ENCODE measurements at regions not wholly inside any gene's neighbourhood (a gene's known extent, or its start where the extent isn't known, plus 50 kb on each side); places are given as distances from the start of the nearest gene placed in this dataset.

DNA sequence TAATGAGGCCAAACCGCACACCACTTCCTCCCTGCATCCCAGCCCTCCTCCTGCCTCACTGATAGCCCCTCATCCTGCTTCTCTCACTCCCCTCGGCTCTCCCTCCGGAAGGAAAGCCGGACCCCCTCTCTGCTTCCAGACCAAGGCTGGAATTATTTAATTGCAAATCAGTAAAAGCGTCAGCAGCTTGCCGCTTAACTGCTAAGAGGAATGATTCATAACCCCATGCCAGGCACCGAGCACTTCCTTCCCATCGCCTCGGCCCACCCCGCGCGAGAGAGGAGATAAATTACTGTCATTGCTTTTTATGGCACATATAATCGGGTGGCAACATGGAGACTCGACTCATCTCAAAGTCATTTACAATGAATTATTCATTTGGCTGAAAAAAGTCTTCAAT is 77.3 kb downstream of the UBIAD1 start:
- H3K4me3 ChIP-seq (ENCODE audit: low read depth, low read length) = no peak overlapping the region
- no peak for DNase-seq (ENCODE audit: low read depth)
- TF ChIP-seq, protein P1, sequence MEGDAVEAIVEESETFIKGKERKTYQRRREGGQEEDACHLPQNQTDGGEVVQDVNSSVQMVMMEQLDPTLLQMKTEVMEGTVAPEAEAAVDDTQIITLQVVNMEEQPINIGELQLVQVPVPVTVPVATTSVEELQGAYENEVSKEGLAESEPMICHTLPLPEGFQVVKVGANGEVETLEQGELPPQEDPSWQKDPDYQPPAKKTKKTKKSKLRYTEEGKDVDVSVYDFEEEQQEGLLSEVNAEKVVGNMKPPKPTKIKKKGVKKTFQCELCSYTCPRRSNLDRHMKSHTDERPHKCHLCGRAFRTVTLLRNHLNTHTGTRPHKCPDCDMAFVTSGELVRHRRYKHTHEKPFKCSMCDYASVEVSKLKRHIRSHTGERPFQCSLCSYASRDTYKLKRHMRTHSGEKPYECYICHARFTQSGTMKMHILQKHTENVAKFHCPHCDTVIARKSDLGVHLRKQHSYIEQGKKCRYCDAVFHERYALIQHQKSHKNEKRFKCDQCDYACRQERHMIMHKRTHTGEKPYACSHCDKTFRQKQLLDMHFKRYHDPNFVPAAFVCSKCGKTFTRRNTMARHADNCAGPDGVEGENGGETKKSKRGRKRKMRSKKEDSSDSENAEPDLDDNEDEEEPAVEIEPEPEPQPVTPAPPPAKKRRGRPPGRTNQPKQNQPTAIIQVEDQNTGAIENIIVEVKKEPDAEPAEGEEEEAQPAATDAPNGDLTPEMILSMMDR (conservative IDR thresholded peaks at IDR 0.05; ENCODE audit: low read depth, low read length) = no peak

GRCh38 chr1:11352058-11352715 is 79.2 kb downstream of the UBIAD1 start:
- TF ChIP-seq, protein P1 (conservative IDR thresholded peaks at IDR 0.05; ENCODE audit: low read depth, low read length) = no peak
- no peak overlapping the region for H3K4me3 ChIP-seq (ENCODE audit: low read depth, low read length)
- DNase-seq (ENCODE audit: low read depth) = no peak

GRCh38 chr1:11352816-11353799 is 80.1 kb downstream of the UBIAD1 start:
- TF ChIP-seq, protein P1 (conservative IDR thresholded peaks at IDR 0.05; ENCODE audit: low read depth, low read length) = no peak
- no peak for DNase-seq (ENCODE audit: low read depth)
- H3K4me3 ChIP-seq (ENCODE audit: low read depth, low read length) = no peak overlapping the region

DNA sequence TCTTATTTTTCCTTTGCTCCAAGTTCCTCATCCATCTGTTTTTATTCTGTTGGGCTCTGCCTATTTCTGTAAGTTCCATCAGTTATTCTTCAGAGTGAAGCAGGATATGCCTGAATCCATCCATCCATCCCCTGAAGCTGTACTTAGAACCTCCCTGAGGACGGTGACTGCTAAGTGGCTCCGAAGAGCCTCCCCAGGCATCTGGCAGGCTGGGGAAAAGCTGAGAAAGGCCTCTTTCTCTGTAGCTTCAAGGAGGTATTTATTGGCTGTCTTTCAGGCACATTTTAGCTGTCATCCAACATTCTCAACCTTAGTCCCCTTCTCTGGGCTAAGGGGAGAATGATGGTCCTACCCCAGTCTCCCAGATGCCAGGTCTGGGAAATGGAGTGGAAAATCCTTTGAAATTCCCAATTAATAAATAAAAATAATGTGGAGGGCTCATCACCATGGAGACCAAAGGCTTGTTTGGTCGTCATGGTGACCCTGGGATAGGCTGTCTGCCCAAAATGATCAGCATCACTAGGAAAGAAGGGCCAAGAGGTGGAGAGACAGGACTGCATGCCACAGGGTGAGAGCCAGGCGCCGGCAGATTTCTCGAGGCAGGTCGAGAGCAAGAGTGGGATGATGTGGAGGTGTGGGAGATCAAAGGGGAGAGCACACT is 82.0 kb downstream of the UBIAD1 start:
- TF ChIP-seq, protein P1 (conservative IDR thresholded peaks at IDR 0.05; ENCODE audit: low read depth, low read length) = no peak

GRCh38 chr1:11355559-11356475 is 82.8 kb downstream of the UBIAD1 start:
- TF ChIP-seq, protein P1 (conservative IDR thresholded peaks at IDR 0.05; ENCODE audit: low read depth, low read length) = no peak
- DNase-seq (ENCODE audit: low read depth) = no peak
- no peak overlapping the region for H3K4me3 ChIP-seq (ENCODE audit: low read depth, low read length)

More for the DNA sequence above, 82.0 kb downstream of the UBIAD1 start:
- no peak overlapping the region for H3K4me3 ChIP-seq (ENCODE audit: low read depth, low read length)
- DNase-seq (ENCODE audit: low read depth) = no peak

- no peak for DNase-seq (ENCODE audit: low read depth)
- no peak overlapping the region for H3K4me3 ChIP-seq (ENCODE audit: low read depth, low read length)
- TF ChIP-seq, protein P1 (conservative IDR thresholded peaks at IDR 0.05; ENCODE audit: low read depth, low read length) = no peak
Observed at GRCh38 chr1:11357276-11357675, 84.3 kb downstream of the UBIAD1 start.

All from epithelial cell of proximal tubule (primary cell).